HepG2 (cell line): ENCODE measurements at regions not wholly inside any gene's neighbourhood (a gene's known extent, or its start where the extent isn't known, plus 50 kb on each side); places are given as distances from the start of the nearest gene placed in this dataset.

Experiments
- ATAC-seq: fragments of 200-7000 bp; cut with Tn5 transposase; 3 replicates; pipeline ENCODE4 v1.9.1; 2020; ENCODE audit warnings: mild to moderate bottlenecking, moderate library complexity
- BruUV-seq: library from RNA; stranded (reverse); fragments of 400-500 nt; replicated peaks from 2 replicates; lab custom pipeline; 2021; lab: Mats Ljungman, UMichigan
- CTCF ChIA-PET: fragments of 300-600 bp; formaldehyde crosslinking; extraction: SDS; loops from one replicate; lab custom pipeline; 2021; ENCODE audit warnings: low total read pairs, inconsistent platforms, low intra/inter-chr PET ratio; lab: Yijun Ruan, JAX
- POLR2A ChIA-PET: fragments of 350-600 bp; sonication (Branson Sonifier 250); formaldehyde crosslinking; loops from one replicate; lab custom pipeline; 2020; ENCODE audit warnings: antibody characterized with exemption, inconsistent platforms; lab: Yijun Ruan, JAX
- DNase-seq: peaks from one replicate; pipeline ENCODE4 v3.0.0-alpha.2; 2015; ENCODE audit warnings: low spot score
- FAIRE-seq: peaks from 3 replicates; lab custom pipeline; 2011; peaks lifted over from hg19 to GRCh38; lab: Jason Lieb, UNC
- H2AFZ ChIP-seq: one replicate; pipeline ENCODE4 v1.6.1; 2011; ENCODE audit warnings: low read length, inconsistent platforms
- H3K27ac ChIP-seq: fragments of 300-600 bp; 3 replicates; pipeline ENCODE4 v1.8.0; 2011; ENCODE audit warnings: mixed run types, mild to moderate bottlenecking, mixed read lengths, low read length, inconsistent platforms; ENCODE audit not compliant: insufficient read depth; ENCODE audit errors: extremely low read length
- H3K27me3 ChIP-seq, 2 experiments: fragments of 200-600 bp in 1 of 2; 2 replicates in 1 of 2; 3 replicates in 1 of 2; pipeline versions ENCODE4 v1.6.0 to v1.8.0; 2011; ENCODE audit warnings: low read length in 2 of 2, mild to moderate bottlenecking in 2 of 2, moderate library complexity in 2 of 2, inconsistent platforms in 1 of 2; ENCODE audit not compliant: insufficient read depth in 2 of 2, control insufficient read depth in 1 of 2
- H3K36me3 ChIP-seq, 2 experiments: fragments of 200-600 bp in 1 of 2; replicated peaks in 1 of 2; 2 replicates in 1 of 2; 3 replicates in 1 of 2; pipeline versions ENCODE4 v1.5.1 to v1.8.0; 2011; ENCODE audit warnings: low read length in 2 of 2, inconsistent platforms in 1 of 2; ENCODE audit not compliant: insufficient read depth in 2 of 2, control insufficient read depth in 1 of 2
- H3K4me1 ChIP-seq: 2 replicates; pipeline ENCODE4 v1.5.1; 2012; ENCODE audit warnings: low read length, inconsistent platforms; ENCODE audit not compliant: insufficient read depth
- H3K4me2 ChIP-seq: 2 replicates; pipeline ENCODE4 v1.6.0; 2011; ENCODE audit warnings: low read depth, low read length, inconsistent platforms
- H3K4me3 ChIP-seq, 3 experiments: fragments of 200-600 bp in 1 of 3; sonication (generic), shearing (Covaris generic) in 1 of 3; replicated peaks in 1 of 3; 2 replicates each; pipeline ENCODE4 v1.5.1; 2011 to 2016; ENCODE audit warnings: low read length in 3 of 3, inconsistent platforms in 2 of 3, low read depth in 2 of 3, mild to moderate bottlenecking in 2 of 3, control low read depth in 1 of 3, mixed read lengths in 1 of 3; ENCODE audit not compliant: insufficient read depth in 1 of 3
- H3K79me2 ChIP-seq: one replicate; pipeline ENCODE4 v1.6.1; 2011; ENCODE audit warnings: low read length, inconsistent platforms; ENCODE audit not compliant: insufficient read depth
- H3K9ac ChIP-seq: 2 replicates; pipeline ENCODE4 v1.6.0; 2011; ENCODE audit warnings: mild to moderate bottlenecking, low read depth, low read length, inconsistent platforms; ENCODE audit not compliant: insufficient read depth
- H3K9me3 ChIP-seq: 2 replicates; pipeline ENCODE4 v1.5.1; 2012; ENCODE audit warnings: mild to moderate bottlenecking, low read length
- H4K20me1 ChIP-seq: 2 replicates; pipeline ENCODE4 v1.6.0; 2011; ENCODE audit warnings: inconsistent platforms, mild to moderate bottlenecking, low read length, moderate library complexity; ENCODE audit not compliant: insufficient read depth
- GATAD2A ChIP-seq: IDR thresholded peaks from 2 replicates; pipeline ENCODE4 v1.6.1; 2016
- MED1 ChIP-seq: sonication (generic); formaldehyde crosslinking; IDR thresholded peaks from 2 replicates; pipeline ENCODE4 v1.4.0; 2020; ENCODE audit warnings: missing genetic modification reagents
- TMF1 ChIP-seq: sonication (generic); formaldehyde crosslinking; IDR thresholded peaks from 2 replicates; pipeline ENCODE4 v1.8.1; 2022; ENCODE audit warnings: low read depth, missing genetic modification reagents
- ZSCAN12 ChIP-seq: sonication (generic); formaldehyde crosslinking; IDR thresholded peaks from 2 replicates; pipeline ENCODE4 v1.9.0; 2021; ENCODE audit warnings: mild to moderate bottlenecking, missing genetic modification reagents
- WGBS: methylation state at CpG from one replicate; pipeline ENCODE4 v1.1.6; 2017; ENCODE audit warnings: low lambda C conversion rate; 5-methylcytosine and 5-hydroxymethylcytosine counted together
- in situ Hi-C: cut with HindIII; loops from 2 replicates; pipeline ENCODE4 v1.10.0; 2017; ENCODE audit warnings: low pct_unique_long_range_greater_than_20kb; ENCODE audit not compliant: extremely low pct_ligation_motif_present
- intact Hi-C: fragments of 100-400 bp; cut with micrococcal nuclease; formaldehyde crosslinking; loops from one replicate; pipeline ENCODE4 v1.10.0; 2022; ENCODE audit not compliant: unreplicated experiment
- TF ChIP-seq, protein P1 (sequence below): sonication (generic); formaldehyde crosslinking; IDR thresholded peaks from 2 replicates; pipeline ENCODE4 v1.4.0; 2020; ENCODE audit warnings: missing genetic modification reagents, mild to moderate bottlenecking, borderline replicate concordance
- TF ChIP-seq, protein P2 (sequence below): IDR thresholded peaks from 2 replicates; pipeline ENCODE4 v1.6.1; 2016
- TF ChIP-seq, protein P3 (sequence below): sonication (generic); formaldehyde crosslinking; IDR thresholded peaks from 2 replicates; pipeline ENCODE4 v1.9.0; 2021; ENCODE audit warnings: missing genetic modification reagents, borderline replicate concordance
- TF ChIP-seq, protein P4 (sequence below): sonication (generic); formaldehyde crosslinking; conservative IDR thresholded peaks from 2 replicates; pipeline ENCODE4 v1.8.0; 2022; ENCODE audit warnings: mild to moderate bottlenecking, moderate library complexity, missing genetic modification reagents
- TF ChIP-seq, protein P5 (sequence below): sonication (generic); formaldehyde crosslinking; conservative IDR thresholded peaks from 2 replicates; pipeline ENCODE4 v1.4.0; 2020; ENCODE audit warnings: mild to moderate bottlenecking, missing genetic modification reagents, moderate library complexity

DNA sequence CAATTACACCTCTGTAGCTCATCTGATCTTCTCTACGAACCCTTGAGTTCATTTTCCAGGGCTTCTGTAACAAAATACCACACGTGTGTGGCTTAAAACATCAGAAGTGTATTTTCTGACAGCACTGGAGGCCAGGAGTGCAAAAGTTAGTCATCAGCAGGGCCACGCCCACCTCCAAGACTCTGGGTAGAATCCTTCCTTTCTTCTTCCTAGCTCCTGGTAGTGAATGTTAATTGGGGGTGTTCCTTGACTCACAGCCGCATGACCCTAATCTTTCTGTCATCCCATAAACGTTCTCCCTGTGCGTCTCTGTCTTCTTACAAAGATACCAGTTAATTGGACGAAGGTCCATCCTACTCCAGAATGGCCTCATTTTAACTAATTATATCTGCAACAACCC is 115.0 kb downstream of the TRIML1 start (continued):
- TF ChIP-seq, protein P1, sequence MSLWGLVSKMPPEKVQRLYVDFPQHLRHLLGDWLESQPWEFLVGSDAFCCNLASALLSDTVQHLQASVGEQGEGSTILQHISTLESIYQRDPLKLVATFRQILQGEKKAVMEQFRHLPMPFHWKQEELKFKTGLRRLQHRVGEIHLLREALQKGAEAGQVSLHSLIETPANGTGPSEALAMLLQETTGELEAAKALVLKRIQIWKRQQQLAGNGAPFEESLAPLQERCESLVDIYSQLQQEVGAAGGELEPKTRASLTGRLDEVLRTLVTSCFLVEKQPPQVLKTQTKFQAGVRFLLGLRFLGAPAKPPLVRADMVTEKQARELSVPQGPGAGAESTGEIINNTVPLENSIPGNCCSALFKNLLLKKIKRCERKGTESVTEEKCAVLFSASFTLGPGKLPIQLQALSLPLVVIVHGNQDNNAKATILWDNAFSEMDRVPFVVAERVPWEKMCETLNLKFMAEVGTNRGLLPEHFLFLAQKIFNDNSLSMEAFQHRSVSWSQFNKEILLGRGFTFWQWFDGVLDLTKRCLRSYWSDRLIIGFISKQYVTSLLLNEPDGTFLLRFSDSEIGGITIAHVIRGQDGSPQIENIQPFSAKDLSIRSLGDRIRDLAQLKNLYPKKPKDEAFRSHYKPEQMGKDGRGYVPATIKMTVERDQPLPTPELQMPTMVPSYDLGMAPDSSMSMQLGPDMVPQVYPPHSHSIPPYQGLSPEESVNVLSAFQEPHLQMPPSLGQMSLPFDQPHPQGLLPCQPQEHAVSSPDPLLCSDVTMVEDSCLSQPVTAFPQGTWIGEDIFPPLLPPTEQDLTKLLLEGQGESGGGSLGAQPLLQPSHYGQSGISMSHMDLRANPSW (CRISPR knock-in tag) = no peak
- TF ChIP-seq, protein P2, sequence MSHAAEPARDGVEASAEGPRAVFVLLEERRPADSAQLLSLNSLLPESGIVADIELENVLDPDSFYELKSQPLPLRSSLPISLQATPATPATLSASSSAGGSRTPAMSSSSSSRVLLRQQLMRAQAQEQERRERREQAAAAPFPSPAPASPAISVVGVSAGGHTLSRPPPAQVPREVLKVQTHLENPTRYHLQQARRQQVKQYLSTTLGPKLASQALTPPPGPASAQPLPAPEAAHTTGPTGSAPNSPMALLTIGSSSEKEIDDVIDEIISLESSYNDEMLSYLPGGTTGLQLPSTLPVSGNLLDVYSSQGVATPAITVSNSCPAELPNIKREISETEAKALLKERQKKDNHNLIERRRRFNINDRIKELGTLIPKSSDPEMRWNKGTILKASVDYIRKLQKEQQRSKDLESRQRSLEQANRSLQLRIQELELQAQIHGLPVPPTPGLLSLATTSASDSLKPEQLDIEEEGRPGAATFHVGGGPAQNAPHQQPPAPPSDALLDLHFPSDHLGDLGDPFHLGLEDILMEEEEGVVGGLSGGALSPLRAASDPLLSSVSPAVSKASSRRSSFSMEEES (CRISPR knock-in tag) = no peak

DNA sequence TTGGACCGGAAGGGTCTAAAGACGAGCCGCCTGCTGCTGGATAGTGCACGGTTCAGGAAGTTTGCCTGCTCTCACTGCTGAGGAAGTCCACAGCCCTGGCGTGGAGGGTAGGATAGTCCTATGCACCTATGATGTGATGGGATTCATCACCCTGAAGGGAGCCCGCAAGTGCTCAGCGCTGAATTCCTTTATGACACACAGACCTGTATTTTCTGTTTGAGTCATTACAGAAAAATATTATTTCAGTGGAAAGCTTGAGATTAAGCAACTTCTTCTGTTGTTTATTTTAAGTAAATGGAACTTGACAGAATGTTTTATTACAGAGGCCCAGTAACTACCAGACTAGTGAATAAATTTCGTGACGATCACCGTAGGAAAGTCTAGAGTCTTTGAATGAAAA is 123.2 kb downstream of the TRIML1 start:
- Histone ChIP-seq H2AFZ (no peak overlapping the region), H4K20me1 (no peaks in the 10 kb centered on the region), H3K27ac (no peak overlapping the region), H3K9ac (no peak overlapping the region), H3K4me3 (no peak overlapping the region), H3K9me3 (no peaks in the 10 kb centered on the region), H3K4me1 (no peaks in the 10 kb centered on the region), H3K36me3 (no peaks in the 10 kb centered on the region), H3K27me3 (no peaks in the 10 kb centered on the region), H3K79me2 (no peaks in the 10 kb centered on the region), H3K4me2 (no peak overlapping the region)
- ATAC-seq (no peak), FAIRE-seq (no peak), DNase-seq (no peak)
- no TSS peak for BruUV-seq
- WGBS = 23% methylated on average over 9 of the region's 10 CpGs
- CTCF ChIA-PET = no interaction called here
- no peak for TF ChIP-seq MED1
- TF ChIP-seq, protein P3, sequence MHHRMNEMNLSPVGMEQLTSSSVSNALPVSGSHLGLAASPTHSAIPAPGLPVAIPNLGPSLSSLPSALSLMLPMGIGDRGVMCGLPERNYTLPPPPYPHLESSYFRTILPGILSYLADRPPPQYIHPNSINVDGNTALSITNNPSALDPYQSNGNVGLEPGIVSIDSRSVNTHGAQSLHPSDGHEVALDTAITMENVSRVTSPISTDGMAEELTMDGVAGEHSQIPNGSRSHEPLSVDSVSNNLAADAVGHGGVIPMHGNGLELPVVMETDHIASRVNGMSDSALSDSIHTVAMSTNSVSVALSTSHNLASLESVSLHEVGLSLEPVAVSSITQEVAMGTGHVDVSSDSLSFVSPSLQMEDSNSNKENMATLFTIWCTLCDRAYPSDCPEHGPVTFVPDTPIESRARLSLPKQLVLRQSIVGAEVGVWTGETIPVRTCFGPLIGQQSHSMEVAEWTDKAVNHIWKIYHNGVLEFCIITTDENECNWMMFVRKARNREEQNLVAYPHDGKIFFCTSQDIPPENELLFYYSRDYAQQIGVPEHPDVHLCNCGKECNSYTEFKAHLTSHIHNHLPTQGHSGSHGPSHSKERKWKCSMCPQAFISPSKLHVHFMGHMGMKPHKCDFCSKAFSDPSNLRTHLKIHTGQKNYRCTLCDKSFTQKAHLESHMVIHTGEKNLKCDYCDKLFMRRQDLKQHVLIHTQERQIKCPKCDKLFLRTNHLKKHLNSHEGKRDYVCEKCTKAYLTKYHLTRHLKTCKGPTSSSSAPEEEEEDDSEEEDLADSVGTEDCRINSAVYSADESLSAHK (CRISPR knock-in tag) = no peak
- TF ChIP-seq TMF1 (CRISPR knock-in tag) = no peak
- no peak for TF ChIP-seq ZSCAN12 (CRISPR knock-in tag)
- TF ChIP-seq, protein P4, sequence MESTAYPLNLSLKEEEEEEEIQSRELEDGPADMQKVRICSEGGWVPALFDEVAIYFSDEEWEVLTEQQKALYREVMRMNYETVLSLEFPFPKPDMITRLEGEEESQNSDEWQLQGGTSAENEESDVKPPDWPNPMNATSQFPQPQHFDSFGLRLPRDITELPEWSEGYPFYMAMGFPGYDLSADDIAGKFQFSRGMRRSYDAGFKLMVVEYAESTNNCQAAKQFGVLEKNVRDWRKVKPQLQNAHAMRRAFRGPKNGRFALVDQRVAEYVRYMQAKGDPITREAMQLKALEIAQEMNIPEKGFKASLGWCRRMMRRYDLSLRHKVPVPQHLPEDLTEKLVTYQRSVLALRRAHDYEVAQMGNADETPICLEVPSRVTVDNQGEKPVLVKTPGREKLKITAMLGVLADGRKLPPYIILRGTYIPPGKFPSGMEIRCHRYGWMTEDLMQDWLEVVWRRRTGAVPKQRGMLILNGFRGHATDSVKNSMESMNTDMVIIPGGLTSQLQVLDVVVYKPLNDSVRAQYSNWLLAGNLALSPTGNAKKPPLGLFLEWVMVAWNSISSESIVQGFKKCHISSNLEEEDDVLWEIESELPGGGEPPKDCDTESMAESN (CRISPR knock-in tag) = no peak
- TF ChIP-seq, protein P5, sequence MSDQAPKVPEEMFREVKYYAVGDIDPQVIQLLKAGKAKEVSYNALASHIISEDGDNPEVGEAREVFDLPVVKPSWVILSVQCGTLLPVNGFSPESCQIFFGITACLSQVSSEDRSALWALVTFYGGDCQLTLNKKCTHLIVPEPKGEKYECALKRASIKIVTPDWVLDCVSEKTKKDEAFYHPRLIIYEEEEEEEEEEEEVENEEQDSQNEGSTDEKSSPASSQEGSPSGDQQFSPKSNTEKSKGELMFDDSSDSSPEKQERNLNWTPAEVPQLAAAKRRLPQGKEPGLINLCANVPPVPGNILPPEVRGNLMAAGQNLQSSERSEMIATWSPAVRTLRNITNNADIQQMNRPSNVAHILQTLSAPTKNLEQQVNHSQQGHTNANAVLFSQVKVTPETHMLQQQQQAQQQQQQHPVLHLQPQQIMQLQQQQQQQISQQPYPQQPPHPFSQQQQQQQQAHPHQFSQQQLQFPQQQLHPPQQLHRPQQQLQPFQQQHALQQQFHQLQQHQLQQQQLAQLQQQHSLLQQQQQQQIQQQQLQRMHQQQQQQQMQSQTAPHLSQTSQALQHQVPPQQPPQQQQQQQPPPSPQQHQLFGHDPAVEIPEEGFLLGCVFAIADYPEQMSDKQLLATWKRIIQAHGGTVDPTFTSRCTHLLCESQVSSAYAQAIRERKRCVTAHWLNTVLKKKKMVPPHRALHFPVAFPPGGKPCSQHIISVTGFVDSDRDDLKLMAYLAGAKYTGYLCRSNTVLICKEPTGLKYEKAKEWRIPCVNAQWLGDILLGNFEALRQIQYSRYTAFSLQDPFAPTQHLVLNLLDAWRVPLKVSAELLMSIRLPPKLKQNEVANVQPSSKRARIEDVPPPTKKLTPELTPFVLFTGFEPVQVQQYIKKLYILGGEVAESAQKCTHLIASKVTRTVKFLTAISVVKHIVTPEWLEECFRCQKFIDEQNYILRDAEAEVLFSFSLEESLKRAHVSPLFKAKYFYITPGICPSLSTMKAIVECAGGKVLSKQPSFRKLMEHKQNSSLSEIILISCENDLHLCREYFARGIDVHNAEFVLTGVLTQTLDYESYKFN (CRISPR knock-in tag) = no peak
- no peak for TF ChIP-seq GATAD2A (CRISPR knock-in tag)
- intact Hi-C loops = no loop called here
- in situ Hi-C loops = no loop called here
- POLR2A ChIA-PET = no interaction called here
